Endothelial cell of umbilical vein (primary cell): ENCODE measurements at regions not wholly inside any gene's neighbourhood (a gene's known extent, or its start where the extent isn't known, plus 50 kb on each side); places are given as distances from the start of the nearest gene placed in this dataset.

ENCODE experiments used
- BruUV-seq: library from RNA; stranded (reverse); fragments of 400-500 nt; replicated peaks from 2 replicates; lab custom pipeline; 2021; lab: Mats Ljungman, UMichigan
- CTCF ChIA-PET: fragments of 300-600, 350-600 bp; sonication (Branson Sonifier 250); formaldehyde crosslinking; loops from one replicate; lab custom pipeline; 2021; ENCODE audit warnings: antibody characterized with exemption, inconsistent platforms; lab: Charles Lee
- POLR2A ChIA-PET: fragments of 300-600, 350-600 bp; sonication (Branson Sonifier 250); formaldehyde crosslinking; loops from one replicate; lab custom pipeline; 2021; ENCODE audit warnings: antibody characterized with exemption, inconsistent platforms; lab: Charles Lee
- DNase-seq: peaks from one replicate; pipeline ENCODE4 v3.0.0-alpha.2; 2011; ENCODE audit warnings: low read depth, low spot score
- FAIRE-seq: peaks from 2 replicates; lab custom pipeline; 2011; peaks lifted over from hg19 to GRCh38; lab: Jason Lieb, UNC
- H2AFZ ChIP-seq: 2 replicates; pipeline ENCODE4 v1.6.0; 2012; ENCODE audit warnings: low read depth, low read length, control low read depth, inconsistent platforms
- H3K27ac ChIP-seq: 2 replicates; pipeline ENCODE4 v1.5.1; 2011; ENCODE audit warnings: low read depth, mild to moderate bottlenecking, control low read depth, low read length, moderate library complexity; ENCODE audit not compliant: insufficient read depth
- H3K27me3 ChIP-seq, 2 experiments: 2 replicates each; pipeline versions ENCODE4 v1.6.0 to v1.6.1; 2011; ENCODE audit warnings: low read length in 2 of 2, mixed read lengths in 1 of 2; ENCODE audit not compliant: control insufficient read depth in 2 of 2, insufficient read depth in 2 of 2
- H3K36me3 ChIP-seq, 2 experiments: 2 replicates in 1 of 2; 3 replicates in 1 of 2; pipeline ENCODE4 v1.5.1; 2011; ENCODE audit warnings: low read length in 2 of 2, mild to moderate bottlenecking in 1 of 2, moderate library complexity in 1 of 2; ENCODE audit not compliant: control insufficient read depth in 2 of 2, insufficient read depth in 2 of 2; ENCODE audit errors: extremely low read depth in 1 of 2
- H3K4me1 ChIP-seq: 3 replicates; pipeline ENCODE4 v1.5.1; 2011; ENCODE audit warnings: mild to moderate bottlenecking, low read length; ENCODE audit not compliant: control insufficient read depth, insufficient read depth; ENCODE audit errors: extremely low read depth
- H3K4me2 ChIP-seq: 2 replicates; pipeline ENCODE4 v1.6.1; 2011; ENCODE audit warnings: low read length, control low read depth, mixed read lengths; ENCODE audit not compliant: insufficient read depth
- H3K4me3 ChIP-seq, 3 experiments: fragments of 200-600 bp in 1 of 3; sonication (generic), shearing (Covaris generic) in 1 of 3; replicated peaks in 1 of 3; 2 replicates each; pipeline ENCODE4 v1.5.1; 2011 to 2016; ENCODE audit warnings: control low read depth in 3 of 3, low read length in 3 of 3, mild to moderate bottlenecking in 2 of 3, inconsistent platforms in 1 of 3, low read depth in 1 of 3, moderate library complexity in 1 of 3; ENCODE audit not compliant: insufficient read depth in 1 of 3
- H3K79me2 ChIP-seq: 2 replicates; pipeline ENCODE4 v1.6.0; 2012; ENCODE audit warnings: low read length, inconsistent platforms; ENCODE audit not compliant: control insufficient read depth, insufficient read depth
- H3K9ac ChIP-seq: replicated peaks from 2 replicates; pipeline ENCODE3; 2011; ENCODE audit warnings: low read length, control low read depth; ENCODE audit not compliant: insufficient read depth; ENCODE audit errors: extremely low read depth
- H3K9me1 ChIP-seq: replicated peaks from 3 replicates; pipeline ENCODE4 v1.6.0; 2011; ENCODE audit warnings: mild to moderate bottlenecking, low read length; ENCODE audit not compliant: control insufficient read depth, insufficient read depth; ENCODE audit errors: extremely low read depth
- H3K9me3 ChIP-seq: replicated peaks from 2 replicates; pipeline ENCODE4 v1.5.1; 2012; ENCODE audit warnings: low read length, inconsistent platforms; ENCODE audit not compliant: control insufficient read depth, insufficient read depth
- H4K20me1 ChIP-seq: replicated peaks from 2 replicates; pipeline ENCODE3; 2011; ENCODE audit warnings: mild to moderate bottlenecking, low read length; ENCODE audit not compliant: control insufficient read depth, insufficient read depth; ENCODE audit errors: extremely low read depth
- FOS ChIP-seq: IDR thresholded peaks from 2 replicates; pipeline ENCODE4 v1.6.1; 2011; ENCODE audit warnings: mild to moderate bottlenecking, low read length, moderate library complexity, borderline replicate concordance; ENCODE audit not compliant: insufficient read depth
- MAX ChIP-seq: IDR thresholded peaks from 2 replicates; pipeline ENCODE4 v1.6.1; 2011; ENCODE audit not compliant: insufficient read depth, insufficient read length
- POLR2AphosphoS5 ChIP-seq: IDR thresholded peaks from 2 replicates; pipeline ENCODE4 v1.6.1; 2012; ENCODE audit warnings: low read depth, mild to moderate bottlenecking, control low read depth, low read length, moderate library complexity; ENCODE audit not compliant: insufficient read depth
- dilution Hi-C: fragments of 300-500 bp; cut with MboI; formaldehyde crosslinking; loops from one replicate; pipeline ENCODE4 v1.15.0; 2019; ENCODE audit warnings: low sequenced_read_pairs; ENCODE audit not compliant: extremely low pct_ligation_motif_present
- intact Hi-C: fragments of 100-400 bp; cut with micrococcal nuclease; formaldehyde crosslinking; loops from one replicate; pipeline ENCODE4 v1.10.0; 2022
- TF ChIP-seq, protein P1 (sequence below), 2 donors: IDR thresholded peaks; 1 replicate in 1 of 2; 2 replicates in 1 of 2; pipeline ENCODE4 v1.5.1; 2011; ENCODE audit warnings: low read length in 2 of 2, mild to moderate bottlenecking in 2 of 2, moderate library complexity in 2 of 2, control low read depth in 1 of 2, inconsistent platforms in 1 of 2, low read depth in 1 of 2; ENCODE audit not compliant: insufficient read depth in 1 of 2; ENCODE audit errors: extremely low read depth in 1 of 2

DNA sequence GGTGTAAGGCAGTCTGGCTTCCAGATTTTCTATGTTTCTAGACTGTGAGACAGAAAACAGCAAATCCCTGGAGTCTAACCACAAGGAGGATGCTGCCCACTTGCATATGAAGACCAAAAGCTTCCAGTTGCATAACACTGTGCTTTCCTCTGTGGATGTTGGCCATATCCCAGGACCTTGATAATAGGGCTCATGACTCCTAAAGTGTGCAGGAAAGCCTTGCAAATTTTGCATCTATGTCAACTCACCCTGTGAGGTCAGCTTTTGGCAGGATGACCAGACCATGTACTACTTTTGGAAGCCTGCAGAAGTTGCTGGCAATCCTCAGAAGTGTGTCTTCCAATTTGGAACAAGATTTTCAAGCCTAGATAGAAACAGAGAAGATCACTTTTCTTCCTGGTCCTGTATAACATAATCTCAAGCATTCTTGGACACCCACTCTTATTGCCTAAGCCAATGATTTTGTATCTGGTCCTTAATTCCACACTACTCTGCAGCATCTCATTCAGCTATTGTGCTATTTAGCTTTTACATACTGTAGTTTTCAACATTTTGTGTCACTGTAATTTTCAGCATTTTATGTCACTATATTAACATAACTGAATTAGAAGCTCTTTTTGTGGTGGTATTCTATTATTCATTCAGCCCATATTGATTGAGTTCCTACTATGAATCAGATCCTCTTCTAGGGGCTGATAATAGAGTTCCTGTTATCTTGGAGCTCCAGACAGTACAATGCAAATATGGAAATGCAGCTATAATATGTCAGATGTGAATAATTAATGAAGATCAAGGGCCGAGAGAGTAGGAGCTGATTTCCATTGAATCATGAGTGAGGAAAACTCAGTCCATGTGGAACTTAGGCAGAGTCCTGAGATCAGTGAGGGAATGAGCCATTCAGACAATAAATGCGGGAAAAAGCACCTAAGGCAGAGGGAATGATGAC is 85.3 kb upstream of the RAB27B start:
- Histone ChIP-seq H3K27me3 (no peaks in the 10 kb centered on the region), H3K4me2 (no peak overlapping the region)
- FAIRE-seq, result no peak

More for the DNA sequence above, 85.3 kb upstream of the RAB27B start:
- TF ChIP-seq POLR2AphosphoS5, result no peak
- TF ChIP-seq, protein P1, sequence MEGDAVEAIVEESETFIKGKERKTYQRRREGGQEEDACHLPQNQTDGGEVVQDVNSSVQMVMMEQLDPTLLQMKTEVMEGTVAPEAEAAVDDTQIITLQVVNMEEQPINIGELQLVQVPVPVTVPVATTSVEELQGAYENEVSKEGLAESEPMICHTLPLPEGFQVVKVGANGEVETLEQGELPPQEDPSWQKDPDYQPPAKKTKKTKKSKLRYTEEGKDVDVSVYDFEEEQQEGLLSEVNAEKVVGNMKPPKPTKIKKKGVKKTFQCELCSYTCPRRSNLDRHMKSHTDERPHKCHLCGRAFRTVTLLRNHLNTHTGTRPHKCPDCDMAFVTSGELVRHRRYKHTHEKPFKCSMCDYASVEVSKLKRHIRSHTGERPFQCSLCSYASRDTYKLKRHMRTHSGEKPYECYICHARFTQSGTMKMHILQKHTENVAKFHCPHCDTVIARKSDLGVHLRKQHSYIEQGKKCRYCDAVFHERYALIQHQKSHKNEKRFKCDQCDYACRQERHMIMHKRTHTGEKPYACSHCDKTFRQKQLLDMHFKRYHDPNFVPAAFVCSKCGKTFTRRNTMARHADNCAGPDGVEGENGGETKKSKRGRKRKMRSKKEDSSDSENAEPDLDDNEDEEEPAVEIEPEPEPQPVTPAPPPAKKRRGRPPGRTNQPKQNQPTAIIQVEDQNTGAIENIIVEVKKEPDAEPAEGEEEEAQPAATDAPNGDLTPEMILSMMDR (IDR thresholded peaks at IDR 0.05; ENCODE audit: extremely low read depth in 1 of 2, insufficient read depth in 1 of 2, low read depth in 1 of 2, low read length in 2 of 2), result no peak
- no peak for TF ChIP-seq MAX
- peak; percentile 26 for TF ChIP-seq FOS
- ChIA-PET CTCF (interaction anchor here (2.2 kb wide), 1 partner anchor 32 kb away, joined by 7 read pairs; no protein-coding TSS in a partner anchor), POLR2A (no interaction called here)
- H2AFZ ChIP-seq, result no peak overlapping the region
- dilution Hi-C loops, result no loop called here
- no peaks in the 10 kb centered on the region for H3K9me1 ChIP-seq
- no peak overlapping the region for H3K9ac ChIP-seq
- no peak overlapping the region for H3K27ac ChIP-seq
- no peak overlapping the region for H3K4me3 ChIP-seq
- peak; percentile 37 for DNase-seq
- intact Hi-C loops, result no loop called here
- peaks cover 7% of the 10 kb centered on the region for H3K4me1 ChIP-seq
- no peaks in the 10 kb centered on the region for H4K20me1 ChIP-seq
- no TSS peak for BruUV-seq
- no peaks in the 10 kb centered on the region for H3K36me3 ChIP-seq
- H3K9me3 ChIP-seq, result no peaks in the 10 kb centered on the region
- no peaks in the 10 kb centered on the region for H3K79me2 ChIP-seq
